Inferior parietal cortex (tissue), 1 donor: ENCODE measurements at regions not wholly inside any gene's neighbourhood (a gene's known extent, or its start where the extent isn't known, plus 50 kb on each side); places are given as distances from the start of the nearest gene placed in this dataset.
A peak's percentile ranks its signal among the peaks of the same experiment; 100 is the strongest.

Source experiments
- DNase-seq: peaks from one replicate; pipeline ENCODE4 v3.0.0-alpha.2; 2016; ENCODE audit errors: extremely low spot score

DNA sequence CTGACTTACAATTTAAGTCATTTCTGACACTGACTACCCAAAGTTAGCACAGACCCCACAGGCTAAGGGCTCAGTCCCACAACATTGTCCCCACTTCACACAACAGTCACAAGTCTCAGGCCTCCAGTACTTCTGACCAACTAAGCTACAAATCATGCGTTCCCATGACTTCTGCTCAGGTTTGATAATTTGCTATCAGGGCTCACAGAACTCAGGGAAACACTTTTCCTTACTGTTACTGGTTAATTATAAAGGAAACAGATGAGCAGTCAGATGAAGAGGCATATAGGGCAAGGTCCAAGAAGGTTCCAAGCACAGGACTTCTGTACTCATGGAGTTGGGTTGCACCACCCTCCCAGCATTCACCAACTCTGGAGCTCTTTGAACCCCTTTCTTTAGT lies 151.2 kb upstream of the TNR start:
- no peak for DNase-seq

DNA sequence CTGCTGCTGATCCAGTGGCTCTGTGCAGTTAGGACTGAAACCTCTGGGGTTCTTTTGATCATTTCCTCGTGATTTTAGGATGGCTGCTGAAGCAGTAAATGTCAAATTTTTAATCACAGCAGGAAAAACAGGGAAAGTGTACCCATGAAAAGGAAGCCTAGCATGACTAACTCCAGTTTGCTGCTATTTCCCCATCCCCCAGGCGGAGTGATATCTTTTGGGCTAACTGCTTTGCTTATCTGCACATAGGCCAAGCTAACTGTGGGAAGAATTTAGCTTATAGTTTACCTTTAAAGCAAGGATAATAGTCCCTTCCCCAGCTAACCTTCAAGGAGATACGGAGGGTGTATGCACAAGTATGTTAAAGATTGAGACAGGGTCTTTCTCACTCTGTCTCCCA lies 149.8 kb upstream of the TNR start:
- no peak for DNase-seq

DNA sequence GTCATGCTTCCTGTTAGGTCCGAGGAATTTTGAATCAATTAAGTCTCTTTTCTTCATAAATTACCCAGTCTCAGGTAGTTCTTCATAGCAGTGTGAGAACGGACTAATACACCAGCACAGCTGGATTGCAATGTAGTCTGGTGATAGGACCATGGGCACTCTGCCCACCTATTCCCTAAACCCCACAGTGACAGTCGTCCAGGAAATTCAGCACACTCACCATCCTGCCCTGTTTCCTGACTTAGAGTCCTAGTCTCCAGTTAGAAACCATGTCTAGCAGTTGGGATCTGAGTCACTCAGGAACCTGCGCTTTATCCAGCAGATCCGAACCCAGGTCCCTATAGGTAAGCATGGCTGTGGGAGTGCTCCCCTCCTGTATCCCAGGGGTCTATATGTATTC lies 149.3 kb upstream of the TNR start:
- DNase-seq, result no peak

DNA sequence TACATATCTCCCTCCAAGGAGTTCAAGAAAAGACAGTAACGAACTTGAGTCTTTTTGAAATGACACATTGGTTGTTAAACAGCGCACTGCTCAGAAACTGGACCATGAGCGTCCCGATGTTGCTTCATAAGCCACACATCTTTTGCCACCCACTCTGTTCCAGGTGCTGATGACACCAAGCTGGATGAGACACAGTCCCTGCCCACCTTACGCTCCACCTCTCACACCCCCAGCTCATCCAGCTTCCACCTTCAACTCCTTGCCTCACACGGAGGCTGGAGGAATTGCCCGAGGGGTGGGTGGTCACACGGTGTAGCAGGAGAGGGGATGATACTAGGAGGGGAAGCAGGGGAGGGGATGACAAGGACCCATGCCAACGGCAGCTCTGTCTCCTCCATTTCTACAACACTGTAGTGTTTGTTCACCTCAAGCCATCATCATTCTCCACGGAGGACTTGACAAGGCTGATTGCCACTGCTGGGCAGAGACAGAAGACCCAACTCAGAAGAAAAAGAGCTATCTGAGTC lies 148.5 kb upstream of the TNR start:
- DNase-seq, result no peak

DNA sequence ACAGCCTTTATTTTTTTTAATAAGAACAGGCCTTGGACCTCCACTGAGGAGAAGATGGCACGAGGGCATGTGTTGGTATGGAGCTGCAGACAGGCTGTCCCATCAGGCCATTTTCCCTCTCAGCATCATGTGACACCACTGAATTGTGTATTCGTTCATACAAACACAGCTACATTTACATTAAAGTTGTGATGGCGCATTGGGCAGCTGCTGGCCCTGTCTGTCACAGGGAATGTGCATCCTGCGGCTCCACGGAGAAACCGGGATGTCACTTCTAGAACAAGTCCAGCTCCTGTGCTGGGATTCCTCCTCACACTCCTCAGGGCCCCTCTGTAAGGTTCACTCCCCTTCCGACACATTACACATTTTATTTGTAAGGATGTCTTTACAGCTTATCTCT lies 147.6 kb upstream of the TNR start:
- DNase-seq, result no peak

DNA sequence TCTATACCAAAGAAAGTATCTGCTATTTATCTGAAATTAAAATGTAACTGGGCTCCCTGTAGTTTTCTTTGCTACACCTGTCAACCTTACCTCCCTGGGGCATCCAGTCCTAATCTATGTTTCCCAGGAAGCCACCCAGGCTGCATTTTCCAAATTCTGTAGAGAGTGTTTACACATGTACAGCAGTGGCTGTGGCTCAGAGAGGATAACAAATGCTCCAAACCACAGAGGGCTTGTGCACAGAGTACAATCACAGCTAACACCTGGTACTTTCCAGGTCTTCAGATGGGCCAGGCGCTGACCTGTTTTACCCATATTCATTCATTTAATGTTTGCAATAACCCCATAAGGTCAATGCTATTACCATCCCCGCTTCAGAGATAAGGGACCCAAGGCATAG lies 146.5 kb upstream of the TNR start:
- DNase-seq, result no peak

DNA sequence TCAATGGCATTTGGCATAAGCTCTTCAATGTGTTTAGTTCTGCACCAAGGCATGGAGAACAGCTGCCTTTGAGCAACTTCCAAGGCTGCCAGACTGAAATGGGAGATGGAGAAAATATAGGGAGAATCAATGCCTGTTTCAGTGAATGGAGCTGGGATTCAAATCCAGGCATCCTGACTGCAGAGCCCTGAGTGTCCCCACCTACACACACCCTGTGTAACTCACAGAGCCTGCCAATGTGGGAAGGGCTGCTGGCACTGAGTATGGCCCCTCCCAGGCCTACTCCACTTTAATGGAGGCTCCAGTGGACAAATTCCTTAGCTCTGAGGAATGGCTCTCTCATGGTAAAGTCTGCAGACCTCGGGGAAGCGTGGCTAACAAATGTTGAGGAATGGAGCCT lies 145.6 kb upstream of the TNR start:
- no peak for DNase-seq

DNA sequence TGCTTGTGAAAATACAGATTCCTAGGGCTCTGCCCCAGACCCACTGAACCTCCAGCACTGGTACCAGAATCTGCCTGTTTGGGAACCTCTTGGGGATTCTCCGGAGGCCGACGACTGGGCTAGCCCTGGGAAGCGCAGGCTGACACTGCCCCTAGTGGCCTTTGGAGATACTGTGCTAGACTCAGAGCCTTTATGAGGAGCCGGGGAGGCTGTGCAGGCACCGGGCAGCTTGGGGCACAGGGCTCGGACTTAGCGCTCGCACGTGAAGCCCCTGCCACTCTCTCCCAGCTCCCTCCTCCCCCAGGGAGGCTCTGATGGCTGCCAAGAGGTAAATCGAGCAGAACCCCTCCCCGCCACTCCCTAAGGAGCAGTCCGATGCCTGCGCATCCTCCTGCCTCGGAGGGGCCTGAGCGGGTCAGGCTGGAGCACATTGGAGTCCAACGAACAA lies 144.6 kb upstream of the TNR start:
- DNase-seq, result peak; percentile 88

DNA sequence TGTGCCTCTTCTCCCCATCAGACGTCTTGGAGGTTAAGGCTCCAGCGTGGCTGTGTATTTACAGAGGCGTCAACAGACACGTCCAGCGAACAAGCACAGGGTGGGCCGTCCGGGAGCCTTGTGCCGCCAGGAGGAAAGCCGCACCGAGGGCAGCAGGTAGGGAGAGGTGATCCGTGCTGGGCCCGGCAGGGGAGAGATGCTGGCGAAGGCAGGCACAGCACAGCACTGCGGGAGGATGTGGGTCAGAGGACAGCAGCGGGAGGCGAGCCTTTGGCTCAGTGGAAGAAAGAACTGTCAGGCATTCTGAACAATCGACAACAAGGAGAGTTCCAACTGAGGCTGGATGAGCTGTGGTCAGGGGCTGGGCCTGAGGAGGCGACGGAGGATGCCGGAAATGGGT lies 144.1 kb upstream of the TNR start:
- no peak for DNase-seq

DNA sequence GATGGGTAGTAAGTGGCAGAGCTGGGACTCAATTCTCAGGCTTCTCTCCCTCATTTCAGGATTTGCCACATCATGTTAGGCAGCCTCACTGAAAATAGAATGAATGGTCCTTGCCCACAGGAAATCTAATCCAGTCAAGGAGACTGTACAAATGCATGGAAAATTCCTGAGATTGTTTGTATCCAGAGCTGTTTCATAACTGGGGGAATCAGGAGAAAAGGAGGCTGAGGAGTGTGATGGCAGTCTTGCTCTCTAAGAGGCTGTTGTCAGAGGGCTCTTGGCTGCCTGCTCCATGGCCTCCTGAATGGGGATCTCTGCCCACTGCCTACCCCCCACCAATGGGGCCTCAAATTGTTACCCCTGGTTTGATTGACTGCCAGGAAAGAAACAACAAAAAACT lies 141.9 kb upstream of the TNR start:
- peak; percentile 75 for DNase-seq

DNA sequence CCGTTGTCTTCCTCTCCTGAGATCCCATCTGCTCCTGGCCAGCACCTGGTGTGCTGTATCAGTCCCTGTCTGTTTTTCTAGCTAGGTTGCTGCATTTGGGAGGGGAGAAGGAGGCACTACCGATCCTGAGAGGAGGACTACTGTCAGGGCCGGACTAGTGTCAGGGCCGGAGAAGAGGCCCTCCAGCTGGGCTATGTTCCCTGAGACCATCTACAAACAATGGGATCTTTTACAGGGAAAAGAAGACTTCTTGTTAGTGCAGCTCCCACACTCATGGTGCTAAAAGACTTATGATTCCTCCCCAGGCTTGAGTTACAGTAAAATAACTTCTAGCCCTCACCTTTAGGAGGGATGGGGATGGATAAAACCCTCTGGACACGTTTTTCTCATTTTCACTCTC lies 141.0 kb upstream of the TNR start:
- no peak for DNase-seq

DNA sequence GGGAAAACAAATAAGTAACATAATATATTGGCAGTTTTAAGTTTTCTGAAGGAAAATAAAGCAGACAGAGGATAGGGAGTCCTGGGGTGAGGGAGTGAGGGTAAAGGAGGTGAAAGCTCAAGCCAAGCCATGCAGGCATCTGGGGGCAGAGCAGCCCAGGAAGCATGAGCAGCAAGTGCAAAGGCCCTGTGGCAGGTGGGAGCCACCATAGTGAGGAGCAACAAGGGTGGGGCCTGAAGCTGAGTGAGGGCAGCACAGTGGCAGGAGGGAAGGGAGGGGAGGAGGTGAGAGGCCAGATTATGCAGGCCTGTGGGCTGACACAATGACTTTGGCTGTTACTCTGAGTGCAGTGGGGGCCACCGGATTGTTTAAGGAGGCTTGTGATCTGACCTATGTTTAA lies 138.8 kb upstream of the TNR start:
- DNase-seq, result no peak

DNA sequence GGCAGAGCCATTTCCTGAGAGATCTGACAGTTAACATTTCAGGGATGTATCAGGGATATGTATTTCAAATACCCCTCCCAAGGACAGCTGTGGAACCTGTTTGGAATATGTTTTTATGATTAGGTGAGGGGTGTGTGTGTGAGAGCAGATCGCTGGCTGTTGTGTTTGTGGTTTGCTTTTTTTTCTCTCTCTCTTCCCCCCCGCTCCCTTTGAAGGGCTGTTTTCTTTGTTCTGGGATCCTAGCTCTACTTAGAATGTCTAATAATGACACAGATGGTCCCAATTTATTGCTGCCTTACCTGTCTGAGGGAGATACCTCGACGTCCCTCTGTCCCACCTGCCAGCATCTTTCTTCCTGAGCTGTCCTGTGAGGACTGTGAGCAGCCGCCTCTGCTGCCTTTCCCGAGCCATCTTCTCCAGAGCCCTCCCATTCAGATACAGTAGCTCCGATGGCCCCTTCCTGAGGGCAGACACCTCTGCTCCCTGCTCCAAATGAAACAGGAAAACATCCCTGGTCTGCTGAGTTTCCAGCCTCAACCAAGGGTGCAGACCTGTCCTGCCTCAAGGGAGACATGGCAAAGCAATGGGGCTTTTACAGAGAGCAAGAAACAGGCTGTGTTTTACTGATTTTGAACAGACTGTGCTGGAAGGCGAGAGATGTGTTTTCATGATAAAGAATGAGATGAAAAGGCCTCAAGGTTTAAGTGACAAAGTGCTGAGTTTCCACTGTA lies 138.0 kb upstream of the TNR start:
- DNase-seq, result no peak

DNA sequence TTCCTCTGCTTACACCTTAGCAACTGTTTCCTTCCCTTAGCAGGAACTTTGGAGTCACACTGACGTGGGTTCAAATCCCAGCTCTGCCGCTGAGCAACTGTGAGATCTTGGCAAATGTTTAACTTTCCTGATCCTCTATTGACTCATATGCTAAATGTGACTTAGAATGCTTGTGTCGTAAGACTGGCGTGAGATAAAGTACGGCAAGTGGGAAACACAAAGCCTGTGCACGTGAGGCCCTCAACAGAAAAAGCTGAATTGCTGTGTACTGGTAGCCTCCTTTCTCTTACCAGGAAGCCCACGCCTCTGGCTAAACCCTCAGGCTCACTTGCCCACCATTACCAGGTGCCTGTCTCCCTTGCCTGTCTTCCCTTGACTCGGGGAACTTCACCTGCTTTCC lies 135.4 kb upstream of the TNR start:
- DNase-seq, result no peak

DNA sequence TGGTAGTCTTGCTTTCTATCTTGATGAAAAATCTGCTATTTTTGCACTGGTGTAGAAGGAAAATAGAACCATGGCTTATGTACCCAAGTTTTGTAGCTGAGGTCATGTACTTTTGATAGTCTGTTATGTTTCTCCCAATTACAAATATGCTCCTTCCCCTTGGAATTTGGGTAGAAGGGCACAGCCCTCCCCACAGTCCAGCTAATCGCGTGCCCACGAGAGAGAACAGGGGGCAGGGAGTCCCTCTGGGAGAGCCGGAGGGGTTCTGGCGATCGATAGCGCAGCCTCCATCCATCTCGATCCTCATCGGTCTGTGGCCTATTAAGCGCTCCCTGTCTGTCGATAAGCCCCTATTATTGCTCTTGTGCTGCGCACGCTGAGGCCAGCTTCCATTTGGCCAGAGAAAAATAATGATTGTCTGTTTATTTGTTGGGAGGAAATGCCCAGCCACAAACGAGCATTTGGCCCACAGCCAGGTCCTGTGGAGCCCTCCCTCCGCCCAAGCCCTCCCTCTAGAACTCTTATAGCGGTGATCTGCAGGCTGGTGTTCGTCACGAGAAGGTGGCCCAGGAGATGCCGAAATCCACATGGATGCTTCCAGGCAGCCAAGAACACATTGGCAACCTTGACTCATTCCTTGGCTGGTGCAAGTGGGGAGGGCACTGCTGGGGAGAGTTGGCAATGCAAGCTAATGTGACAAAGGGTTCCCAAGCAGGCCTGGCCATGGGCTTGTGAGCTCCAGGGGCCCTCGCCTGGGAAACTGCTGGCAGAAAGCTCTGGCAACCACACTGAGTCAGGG lies 134.7 kb upstream of the TNR start:
- no peak for DNase-seq

DNA sequence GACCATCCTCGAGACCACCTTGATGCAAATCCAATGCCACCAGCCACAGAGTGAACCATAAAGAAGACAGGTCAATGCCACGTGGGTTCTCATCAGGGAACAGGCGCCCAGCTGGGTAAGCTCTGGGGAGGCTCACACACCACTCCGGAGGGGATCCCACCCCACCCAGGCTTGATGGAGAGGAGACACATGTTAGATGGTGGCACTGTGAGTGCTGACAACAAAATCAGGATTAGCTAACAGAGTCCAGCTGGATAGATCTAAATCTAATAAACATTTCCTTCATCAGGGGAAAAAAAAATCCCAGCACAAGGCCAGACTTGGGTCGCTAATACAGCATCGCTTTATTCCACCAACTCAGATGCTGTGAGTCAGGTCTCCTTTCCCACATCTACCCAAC lies 132.2 kb upstream of the TNR start:
- no peak for DNase-seq

DNA sequence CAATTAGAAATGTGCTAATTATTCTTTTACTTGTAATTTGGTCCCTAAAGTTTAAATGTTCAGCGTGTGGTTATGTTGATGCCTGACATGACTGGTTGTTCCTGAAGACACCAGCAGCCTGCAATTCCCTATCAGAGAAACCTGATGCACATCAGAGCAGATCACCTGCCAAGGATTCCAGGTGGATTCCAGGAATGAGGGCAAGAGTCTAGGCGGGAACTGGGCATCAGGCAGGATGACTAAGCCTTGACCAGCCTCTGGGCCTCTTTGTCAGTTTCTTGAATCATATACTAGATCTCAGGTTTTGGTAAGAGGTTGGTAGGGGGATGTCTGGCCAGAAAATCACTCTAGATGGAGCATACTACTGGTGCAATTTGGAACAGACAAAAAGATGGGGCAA lies 130.7 kb upstream of the TNR start:
- DNase-seq, result no peak

DNA sequence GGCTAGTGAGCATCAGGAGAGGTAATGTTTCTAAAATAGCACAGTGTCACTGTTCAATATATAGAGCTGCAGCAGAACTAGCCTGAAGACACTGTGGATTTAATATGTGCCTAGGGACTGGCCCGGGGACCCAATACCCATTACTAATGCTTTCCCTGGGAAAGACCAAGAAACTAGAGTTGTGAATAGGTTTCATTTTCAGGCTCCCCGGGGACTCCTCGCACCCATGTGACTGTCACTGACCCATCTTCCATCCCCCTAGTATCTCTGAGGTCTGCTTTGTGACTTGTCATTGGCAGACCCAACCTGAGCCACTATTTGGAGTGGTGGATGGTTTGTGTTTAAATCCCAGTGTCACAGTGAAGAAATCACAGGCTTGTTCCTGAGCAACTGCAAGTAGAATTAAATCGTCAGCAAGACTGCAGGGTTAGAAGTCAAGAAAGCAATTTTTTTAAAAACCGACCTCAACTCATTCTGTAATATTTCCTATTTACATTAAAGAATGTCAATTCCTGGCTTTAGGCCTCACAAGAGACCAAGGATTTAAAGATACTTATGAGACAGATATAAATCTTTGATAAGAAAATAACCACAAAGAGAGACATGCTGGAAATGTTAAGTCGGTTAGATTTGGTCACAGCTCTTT lies 130.0 kb upstream of the TNR start:
- no peak for DNase-seq

DNA sequence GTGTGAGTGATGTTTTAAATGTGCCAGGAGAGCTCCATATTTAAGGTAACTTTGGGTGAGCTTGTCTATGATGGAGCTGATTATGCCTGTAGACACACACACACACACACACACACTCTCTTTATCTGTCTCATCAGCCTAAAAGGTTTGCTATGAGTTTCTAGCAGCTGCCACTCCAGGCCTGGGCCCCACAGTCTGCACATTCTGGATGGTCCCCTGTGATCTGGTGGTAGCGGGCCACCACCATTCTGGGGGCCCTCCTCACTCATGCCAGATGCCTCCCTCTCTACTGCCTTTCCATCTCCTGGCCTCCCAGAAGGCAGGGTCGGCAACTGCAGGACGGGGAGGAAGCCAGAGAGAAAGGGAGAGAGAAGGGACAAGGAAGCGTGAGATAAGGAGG lies 129.2 kb upstream of the TNR start:
- no peak for DNase-seq

DNA sequence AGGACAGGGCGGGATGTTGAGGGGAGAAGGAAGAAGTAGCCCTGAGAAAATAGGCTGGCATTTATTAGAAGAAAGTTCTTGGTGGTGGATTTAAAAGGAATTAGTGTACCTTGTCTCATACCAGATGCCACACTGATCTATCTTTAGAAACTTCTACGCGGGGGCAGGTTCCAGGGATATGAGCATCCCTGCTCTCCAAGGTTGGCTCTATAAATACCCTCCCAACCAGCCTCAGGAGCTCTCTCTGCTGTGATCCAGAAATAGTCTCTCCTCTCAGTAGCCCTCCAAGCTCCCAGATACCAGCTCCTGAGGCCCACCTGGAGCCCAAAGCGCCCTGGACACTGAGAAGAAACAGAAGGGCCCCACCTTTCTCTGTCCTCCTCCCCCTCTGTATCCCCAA lies 128.3 kb upstream of the TNR start:
- DNase-seq, result no peak

DNA sequence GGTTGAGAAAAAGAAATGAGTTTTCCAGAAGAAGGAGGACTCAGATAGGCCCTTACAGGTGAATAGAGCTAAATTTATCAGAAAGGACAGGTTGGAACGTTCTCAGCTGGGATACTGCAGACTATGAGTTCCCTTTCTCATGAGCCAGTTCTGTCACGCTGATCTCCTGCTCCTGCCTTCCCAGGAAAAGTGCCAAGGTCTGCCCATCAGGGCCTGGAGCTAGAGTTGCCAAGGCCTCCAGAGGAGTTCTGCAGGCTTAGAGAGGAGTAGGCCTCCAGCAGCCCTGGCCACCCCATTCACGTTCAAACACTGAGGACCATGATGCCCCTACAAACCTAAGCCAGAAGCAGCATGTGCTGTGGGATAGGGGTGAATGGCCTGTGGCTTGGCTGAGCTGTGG lies 126.8 kb upstream of the TNR start:
- no peak for DNase-seq

DNA sequence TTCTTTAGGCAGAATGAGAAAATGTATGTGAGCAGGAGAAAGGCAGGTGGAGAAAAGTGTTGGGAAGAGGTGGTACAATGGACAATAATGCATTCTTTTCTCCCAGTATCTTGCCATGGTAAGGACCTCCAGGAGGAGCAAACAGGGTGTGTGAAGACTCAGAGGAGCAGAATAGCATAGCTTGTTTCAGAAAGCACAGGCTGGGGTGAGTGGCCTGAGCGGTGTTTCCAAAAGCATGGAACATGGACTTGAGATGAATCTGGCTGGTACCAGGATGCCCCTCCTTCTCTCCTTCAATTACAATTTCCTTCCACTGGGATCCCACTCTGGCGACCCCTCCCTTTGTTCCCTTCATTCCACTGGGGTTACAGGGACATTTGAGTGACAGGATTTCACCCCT lies 123.4 kb upstream of the TNR start:
- DNase-seq, result no peak
